GM19463 (cell line): ENCODE measurements at regions not wholly inside any gene's neighbourhood (a gene's known extent, or its start where the extent isn't known, plus 50 kb on each side); places are given as distances from the start of the nearest gene placed in this dataset.
"Not testable (repeated sequence)": the region's sequence is repeated elsewhere in the genome, so short reads cannot be mapped to it uniquely, and the experiment has no call there.

Source experiments
- ATAC-seq: cut with Tn5 transposase; IDR thresholded peaks from one replicate; pipeline ENCODE4 v1.9.1; 2021; ENCODE audit warnings: mild to moderate bottlenecking, moderate library complexity; ENCODE audit not compliant: unreplicated experiment

DNA sequence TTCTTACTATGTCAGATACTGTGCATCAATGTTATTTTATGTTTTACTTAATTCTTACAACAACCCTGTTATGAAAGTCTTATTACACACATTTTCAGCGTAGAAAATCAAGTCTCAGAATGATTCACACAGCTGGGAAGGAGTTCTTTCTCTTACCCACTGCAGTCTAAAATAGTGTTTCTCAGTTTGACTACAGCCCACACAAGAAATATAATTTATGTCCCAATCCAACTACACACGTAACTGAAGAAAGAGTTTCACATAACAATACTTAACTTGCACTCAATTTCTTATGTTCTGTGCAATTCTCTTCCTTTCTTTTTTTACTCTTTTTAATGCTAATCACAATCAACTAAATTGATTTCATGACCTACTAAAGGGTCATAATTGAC is 252.8 kb upstream of the ADGRL2 start:
- peak; percentile 64 for ATAC-seq

DNA sequence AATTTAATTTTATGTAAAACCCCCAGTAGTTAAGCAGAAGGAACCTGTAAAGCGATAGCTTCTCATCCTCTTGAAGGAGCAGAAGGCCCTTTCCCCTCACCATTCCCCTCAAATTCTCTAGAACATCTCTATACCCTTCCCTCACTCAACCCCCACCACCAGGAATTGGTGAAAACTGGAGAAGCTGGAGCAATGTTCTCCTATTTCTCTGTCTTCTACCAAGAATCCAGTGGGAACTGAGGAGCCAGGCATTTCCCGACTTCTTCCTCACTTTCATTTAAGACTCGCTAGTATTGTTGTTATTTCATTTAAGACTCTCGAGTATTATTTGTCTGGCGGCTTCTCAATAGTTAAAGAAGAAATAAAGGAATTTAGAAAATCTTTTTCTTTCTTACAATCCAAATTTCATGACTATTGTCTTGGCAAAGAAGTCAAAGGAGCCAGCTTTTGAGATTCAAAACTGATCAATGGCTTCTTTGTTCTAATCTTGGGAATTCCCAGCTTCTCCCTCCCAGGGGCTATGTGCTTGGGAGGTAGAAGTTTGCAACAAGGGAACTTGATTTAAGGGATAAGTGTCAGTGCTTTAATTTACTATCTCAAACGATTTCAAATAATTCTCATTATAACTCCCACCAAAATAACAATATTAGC is 253.3 kb upstream of the ADGRL2 start:
- ATAC-seq, result peak; percentile 9

DNA sequence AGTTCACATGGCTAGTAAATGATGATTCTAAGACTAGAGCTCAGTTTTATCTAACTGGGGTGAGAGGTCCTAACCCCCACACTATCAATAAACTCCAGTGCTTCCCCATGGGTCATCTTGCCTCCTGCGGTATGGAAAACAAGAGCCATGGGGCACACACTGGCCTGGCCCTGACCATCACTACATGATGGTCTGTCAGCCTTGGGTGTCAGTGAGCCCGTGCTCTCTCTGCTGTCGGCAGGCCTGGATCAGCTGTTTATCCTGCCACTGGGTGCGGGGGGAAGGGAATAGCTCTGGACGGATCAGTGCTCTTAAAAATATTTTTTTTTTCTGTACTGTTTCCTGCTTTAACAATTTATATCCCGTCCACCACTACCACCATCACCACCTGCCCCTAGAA is 255.0 kb upstream of the ADGRL2 start:
- ATAC-seq, result no peak

DNA sequence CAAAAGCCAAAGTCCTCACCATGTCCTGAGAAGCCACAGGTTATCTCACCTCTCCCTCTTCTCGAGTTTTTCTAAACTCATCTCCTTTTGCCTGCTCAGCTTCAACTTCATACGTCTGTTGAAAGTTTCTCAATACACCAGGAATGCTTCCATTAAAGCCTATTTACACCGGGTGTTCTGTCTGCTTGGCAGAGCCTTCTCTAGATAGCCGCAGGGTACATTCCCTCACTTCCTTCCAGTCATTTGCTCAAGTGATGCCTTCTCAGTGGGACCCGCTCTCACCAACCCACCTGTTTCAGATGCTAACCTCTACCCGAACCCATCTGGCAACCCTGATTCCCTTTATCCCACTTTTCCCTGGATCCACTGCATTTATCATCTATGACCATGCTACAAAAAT is 257.0 kb upstream of the ADGRL2 start:
- no peak for ATAC-seq

DNA sequence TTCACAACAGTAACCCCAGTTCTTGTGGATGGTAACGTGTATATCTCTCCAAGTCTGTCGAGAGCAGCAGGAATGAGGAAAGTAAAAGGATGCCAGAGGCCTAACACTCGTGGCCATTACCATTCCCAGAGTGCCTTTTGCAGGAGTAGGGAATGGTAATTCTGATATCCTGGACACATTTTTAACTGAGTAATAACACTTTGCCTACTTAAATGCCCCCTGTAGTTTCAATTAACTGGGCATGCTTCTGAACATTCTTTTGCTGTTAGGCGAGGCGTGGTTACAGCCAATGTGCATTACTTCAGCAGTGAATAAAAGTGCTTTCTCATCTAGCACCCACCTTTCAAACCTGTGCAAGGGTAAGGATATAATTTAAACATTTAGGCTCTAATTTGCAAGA is 258.5 kb upstream of the ADGRL2 start:
- ATAC-seq, result no peak

DNA sequence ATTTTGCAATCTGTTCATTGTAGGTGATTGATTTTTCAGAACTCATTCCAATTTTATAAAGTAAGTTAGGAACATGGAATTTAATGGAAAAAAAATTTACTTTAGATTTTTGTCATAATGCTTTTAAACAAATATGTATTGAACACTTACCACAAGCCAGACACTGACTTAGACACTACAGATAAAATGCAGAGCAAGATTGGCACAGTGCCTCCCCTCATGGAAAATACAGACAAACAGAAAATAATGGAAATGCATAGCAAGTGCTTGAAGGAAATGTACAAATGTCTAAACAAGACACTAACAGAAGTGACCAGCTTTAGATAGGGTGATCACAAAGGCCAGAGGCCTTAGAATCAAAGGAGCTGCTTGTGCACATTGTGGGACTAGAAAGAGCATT is 260.5 kb upstream of the ADGRL2 start:
- no peak for ATAC-seq

DNA sequence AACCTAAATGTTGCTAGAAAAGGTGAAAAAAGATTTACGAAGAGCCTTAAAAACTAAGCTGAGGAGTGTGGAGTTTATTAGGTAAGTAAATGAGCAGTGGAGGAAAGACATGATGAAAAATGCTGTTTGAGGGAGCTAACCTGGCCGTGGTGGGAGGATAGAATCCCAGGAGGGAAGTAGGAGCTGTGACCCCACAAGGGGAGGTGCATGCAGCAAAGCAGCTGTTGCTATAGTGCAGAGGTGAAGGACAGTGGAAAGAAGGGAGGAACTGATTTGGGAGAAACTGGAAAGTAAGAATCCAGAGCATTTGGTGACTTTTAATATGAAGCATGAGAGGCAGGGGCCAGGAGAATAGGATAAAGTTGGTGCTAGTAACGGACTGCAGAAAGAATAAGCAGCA is 271.7 kb upstream of the ADGRL2 start:
- no peak for ATAC-seq

DNA sequence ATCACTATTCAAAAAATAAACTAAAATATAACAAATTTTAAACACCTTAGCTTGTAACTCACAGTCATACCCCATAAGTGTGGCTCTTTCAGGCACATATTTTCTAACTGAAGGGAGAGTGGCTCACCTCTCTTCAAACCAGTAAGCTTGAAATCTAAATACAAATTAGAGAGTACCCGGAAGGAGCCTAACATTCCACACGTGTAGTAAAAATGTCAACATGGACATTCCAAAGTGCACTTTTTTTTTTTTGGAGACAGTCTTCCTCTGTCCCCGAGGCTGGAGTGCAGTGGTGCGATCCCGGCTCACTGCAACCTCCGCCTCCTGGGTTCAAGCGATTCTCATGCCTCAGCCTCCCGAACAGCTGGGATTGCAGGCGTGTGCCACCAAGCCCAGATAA is 275.6 kb upstream of the ADGRL2 start:
- no peak for ATAC-seq

DNA sequence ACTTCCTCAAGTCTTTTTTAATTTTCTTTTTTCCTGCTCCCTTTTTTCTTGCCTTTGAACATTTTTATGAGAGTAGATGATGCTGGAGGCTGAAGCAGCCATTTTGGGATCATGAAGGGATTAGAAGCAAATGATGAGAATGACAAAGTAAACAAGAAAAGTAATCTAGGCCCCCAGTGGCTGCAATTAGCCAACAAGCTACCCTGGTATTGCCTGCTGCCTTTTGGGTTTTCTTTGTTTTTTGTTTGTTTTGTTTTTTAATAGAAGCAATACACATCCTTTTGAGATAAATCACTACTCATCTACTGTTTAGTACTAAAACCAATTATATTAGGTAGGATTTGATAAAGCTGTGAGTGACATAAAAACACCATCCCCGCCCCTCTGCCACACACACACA is 280.7 kb upstream of the ADGRL2 start:
- ATAC-seq, result no peak

DNA sequence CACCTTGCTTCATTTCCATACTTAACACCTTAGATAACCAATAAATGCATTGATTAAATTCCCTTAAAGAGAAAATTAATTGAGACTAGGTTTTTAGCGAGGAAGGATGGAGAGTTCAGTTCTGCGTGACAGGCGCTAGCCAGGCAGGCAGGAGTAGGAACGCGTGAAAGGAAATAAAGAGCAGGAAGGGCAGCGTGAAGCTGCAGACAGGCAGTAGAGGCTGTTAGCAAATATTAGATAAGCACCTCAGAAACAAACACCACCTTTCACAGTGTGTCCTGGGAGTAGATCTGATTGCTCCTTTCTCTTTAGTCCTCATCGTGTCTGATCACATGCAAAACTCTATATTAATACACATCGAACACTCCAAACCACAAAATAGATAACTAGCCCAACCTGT is 282.7 kb upstream of the ADGRL2 start:
- no peak for ATAC-seq

DNA sequence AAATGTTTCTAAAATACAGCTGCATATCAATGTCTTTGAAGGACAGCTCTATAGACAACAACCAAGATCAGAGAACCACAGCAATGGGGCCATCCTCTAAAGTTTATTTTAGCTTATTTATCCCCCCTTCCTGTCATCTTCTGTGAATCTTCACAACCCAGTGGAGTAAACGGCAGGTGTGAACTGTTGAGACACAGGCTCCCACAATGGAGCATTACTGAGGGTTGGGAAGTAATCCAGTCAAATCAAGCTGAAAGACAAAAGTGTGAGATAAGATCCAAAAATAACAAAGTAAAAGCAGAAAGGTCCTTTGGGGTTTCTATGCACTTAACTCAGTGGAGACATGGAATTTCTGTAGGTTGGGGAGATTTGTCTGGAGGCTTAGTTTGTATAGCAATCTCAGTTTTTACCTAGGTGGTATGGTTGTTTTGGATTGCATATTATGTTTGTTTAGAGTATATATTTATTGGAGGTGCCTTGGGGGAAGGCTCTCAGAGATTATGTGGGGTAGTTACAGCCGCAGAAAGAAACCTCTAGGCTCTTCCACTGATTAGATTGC is 286.9 kb upstream of the ADGRL2 start:
- no peak for ATAC-seq

DNA sequence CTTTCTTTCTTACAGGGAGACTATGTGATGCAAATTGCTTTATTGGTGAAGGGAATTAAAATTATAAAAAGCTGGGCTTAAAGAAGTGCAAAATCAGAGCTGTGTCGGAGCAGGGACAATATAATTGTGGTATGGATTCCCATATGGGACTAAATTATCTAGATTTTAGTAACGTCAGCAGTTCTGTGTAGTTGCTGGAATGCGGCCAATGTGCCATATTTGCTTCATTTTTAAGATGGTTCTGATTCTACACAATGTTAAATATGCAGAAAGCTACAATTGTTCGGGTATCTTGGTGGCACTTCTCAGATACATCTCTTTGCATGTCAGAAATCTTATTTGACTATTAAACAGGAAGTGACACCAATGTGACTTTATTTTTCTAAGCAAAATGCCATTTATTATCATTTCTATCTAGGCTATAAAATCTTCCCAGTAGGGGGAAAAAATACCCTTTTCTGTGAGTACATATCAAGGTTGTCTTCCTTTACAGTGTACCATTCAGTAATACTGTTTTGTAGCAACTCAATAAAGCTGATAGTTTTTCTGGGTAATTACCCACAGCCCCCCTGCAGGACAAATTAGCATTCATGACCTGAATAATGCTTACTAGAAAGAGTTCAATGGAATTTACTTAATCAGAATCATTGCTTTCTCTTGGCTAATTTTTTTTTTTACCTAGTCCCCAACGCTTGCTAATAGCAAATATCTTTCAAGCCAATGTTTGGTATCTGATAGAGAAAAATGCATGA is 288.3 kb upstream of the ADGRL2 start:
- no peak for ATAC-seq

DNA sequence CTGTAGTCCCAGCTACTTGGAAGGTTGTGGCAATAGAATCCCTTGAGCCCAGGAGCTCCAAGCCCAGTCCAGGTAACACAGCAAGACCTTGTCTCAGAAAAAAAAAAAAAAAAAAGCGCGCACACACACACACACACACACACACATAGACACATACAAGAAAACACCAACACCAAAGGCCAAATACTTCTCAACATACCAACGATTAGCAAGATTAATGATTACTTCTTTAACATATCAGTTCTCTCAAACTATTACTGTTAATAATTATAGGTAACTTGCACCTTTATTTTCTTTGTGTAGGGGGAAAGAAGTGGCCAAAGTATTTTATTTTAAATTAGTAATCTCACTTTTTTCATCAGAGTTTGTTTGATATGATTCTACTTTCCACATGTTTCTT is 289.5 kb upstream of the ADGRL2 start:
- ATAC-seq, result no peak

DNA sequence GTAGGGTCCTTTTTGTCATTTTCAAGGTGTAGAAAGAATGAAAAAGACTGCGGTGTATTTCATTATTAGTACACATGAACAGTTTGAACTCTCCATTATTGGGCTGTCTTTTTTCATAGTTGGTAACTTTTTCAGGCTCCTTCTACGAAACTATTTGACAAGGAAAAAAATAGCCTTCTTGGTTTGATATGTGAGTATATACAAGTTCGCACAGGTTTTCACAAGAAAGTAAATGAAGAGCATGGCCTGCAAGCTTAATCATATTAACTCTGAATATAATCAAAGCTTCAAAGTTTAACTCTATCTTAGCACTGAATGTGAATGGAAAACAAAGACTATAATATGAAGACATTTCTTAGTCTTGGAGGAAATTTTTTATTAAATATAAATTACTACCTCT is 290.0 kb upstream of the ADGRL2 start:
- no peak for ATAC-seq

DNA sequence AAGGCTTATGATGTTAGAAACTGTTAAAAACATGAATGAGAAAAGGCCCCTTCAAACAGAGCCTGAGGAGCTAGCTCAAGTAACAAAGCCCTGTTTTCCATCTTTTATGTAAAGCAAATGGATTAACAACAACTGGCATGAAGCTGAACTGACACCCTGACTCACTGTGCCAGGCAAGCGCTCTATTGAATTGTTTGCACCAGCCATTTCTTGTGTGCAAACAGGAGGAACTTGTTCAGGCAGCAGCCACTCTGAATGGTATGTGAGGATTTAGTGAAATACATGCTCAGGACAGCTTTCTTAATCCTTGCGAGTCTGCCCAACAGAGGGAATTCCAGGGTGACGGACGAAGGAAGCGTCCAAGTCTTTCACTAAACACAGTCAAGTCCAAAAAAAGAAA is 291.1 kb upstream of the ADGRL2 start:
- ATAC-seq, result no peak

DNA sequence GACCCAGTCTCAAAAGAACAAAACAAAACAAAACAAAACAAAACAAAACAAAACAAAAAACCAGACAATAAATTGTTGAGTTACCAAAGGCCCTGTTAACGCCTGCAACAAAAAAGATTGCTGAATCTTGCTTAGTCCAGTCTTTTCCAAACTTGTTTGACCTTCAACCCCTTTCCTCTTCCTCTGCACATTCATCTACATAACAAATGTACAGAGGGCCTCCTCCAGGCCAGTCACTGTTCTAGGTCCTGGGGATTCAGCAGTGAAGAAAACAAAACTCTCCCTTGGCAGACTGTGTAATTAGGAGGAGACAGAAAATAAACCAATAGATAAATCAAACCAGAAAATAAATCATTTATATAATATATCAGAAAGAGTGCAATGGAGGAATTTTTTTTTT is 294.0 kb upstream of the ADGRL2 start:
- ATAC-seq, result no peak

DNA sequence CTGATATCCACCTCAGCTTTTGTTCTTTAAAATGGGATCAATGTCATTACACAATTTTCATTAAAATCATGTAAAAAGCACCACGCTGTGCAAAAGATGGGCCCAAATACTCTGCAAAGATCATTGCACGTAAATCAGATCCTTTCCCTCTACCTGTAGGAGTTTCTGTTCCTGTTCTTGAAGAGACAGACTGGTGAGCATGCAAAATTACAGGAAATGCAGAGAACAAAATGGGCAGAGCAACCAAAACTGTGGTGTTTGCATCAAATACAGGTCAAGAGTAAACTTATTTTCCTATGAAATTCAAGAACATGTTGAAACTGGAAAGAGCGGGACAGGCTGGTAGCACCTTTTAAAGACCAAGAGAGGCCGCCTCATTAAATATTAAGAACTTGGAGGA is 294.9 kb upstream of the ADGRL2 start:
- peak; percentile 93 for ATAC-seq

DNA sequence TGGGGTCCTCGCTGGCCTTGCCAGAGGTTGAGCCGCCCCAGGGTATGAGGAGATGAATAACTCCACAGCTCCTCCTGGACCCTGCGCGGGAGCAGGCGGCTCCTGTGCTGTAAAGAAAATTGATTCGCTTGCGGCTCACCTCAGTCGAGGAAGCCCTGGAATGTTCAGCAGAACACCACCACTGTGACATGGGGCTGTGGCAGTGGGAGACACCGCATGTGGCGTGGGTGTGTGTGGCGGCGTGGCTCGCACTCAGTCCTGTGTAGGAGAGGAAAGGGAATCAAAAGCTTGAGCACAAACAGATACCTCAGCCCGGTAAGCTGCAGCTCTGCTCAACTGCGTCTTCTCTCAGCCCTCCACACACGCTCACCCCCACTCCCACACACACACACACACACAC is 295.9 kb upstream of the ADGRL2 start:
- not testable (repeated sequence) for ATAC-seq

DNA sequence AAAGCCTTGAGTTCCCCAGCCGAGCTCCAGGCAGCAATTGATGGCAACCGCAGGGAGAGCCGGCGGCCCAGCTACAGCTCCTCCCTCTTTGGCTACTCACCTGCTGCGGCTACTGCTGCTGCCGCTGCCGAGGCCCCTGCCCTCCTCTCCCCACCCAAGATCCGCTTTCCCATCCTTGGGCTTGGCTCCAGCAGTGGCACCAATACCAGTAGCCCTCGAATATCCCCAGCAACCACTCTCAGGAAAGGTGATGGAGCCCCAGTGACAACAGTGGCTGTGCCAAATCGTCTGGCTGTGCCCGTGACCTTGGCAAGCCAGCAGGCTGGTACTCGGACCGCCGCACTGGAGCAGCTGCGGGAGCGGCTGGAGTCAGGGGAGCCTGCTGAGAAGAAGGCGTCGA is 298.0 kb upstream of the ADGRL2 start:
- ATAC-seq, result not testable (repeated sequence)

DNA sequence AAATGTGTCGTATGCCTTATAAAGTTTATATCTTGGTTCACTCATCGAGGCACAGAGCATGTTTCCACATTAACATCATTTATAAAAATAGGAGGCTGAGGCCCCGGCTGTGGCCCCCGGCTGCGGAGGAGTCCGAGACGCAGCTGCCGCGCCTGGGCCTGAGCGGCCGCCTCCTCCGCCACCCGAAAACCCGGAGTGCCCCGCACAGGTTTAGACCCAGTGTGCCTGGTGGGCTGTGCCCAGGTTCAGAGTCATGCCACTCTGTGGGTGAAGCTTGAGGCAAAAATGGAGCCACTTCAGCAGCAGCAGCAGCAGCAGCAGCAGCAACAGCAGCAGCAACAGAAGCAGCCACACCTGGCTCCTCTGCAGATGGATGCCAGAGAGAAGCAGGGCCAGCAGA is 299.2 kb upstream of the ADGRL2 start:
- ATAC-seq, result not testable (repeated sequence)

DNA sequence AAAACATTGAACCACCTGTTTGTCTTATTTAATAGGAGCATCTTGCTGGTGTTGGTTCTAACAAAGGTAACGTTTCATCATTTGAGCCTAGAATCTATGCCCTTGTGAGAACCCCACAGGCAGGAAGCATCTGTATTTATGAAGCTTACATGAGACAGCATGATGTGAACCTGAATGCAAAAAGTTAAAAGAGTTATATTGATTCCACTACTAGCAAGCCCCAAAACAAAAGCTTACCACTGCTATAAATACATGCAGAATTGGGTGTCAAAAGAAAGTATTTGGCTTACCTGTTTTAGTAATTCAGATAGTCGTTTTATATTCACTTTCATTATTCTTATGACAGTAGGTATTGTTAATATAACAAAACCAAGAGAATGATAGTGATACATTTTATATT is 301.2 kb upstream of the ADGRL2 start:
- no peak for ATAC-seq
